HCT116 (cell line): ENCODE measurements at regions not wholly inside any gene's neighbourhood (a gene's known extent, or its start where the extent isn't known, plus 50 kb on each side); places are given as distances from the start of the nearest gene placed in this dataset.

Source experiments
- ATAC-seq: fragments of 200-7000 bp; cut with Tn5 transposase; 2 replicates; pipeline ENCODE4 v1.9.1; 2020; ENCODE audit warnings: mild to moderate bottlenecking, moderate library complexity
- BruUV-seq: library from RNA; stranded (reverse); fragments of 400-500 nt; replicated peaks from 2 replicates; lab custom pipeline; 2021; lab: Mats Ljungman, UMichigan
- CTCF ChIA-PET: fragments of 300-600 bp; sonication (Branson Sonifier 250); formaldehyde crosslinking; loops from one replicate; lab custom pipeline; 2021; ENCODE audit warnings: antibody characterized with exemption; lab: Charles Lee
- POLR2A ChIA-PET: fragments of 300-600, 350-600 bp; sonication (Branson Sonifier 250); formaldehyde crosslinking; loops from one replicate; lab custom pipeline; 2021; ENCODE audit warnings: antibody characterized with exemption; lab: Charles Lee
- RAD21 ChIA-PET, 2 experiments: fragments of 300-600 bp; sonication (Branson Sonifier 250); formaldehyde crosslinking; loops; one replicate each; lab custom pipeline; 2023; ENCODE audit warnings: low total read pairs in 2 of 2; ENCODE audit not compliant: uncharacterized antibody in 2 of 2, unreplicated experiment in 2 of 2, low non-redundant PET in 1 of 2; lab: Charles Lee
- DNase-seq: peaks from one replicate; pipeline ENCODE4 v3.0.0-alpha.2; 2010; ENCODE audit warnings: low read depth, low spot score
- H2AFZ ChIP-seq: fragments of 200-600 bp; shearing (Covaris generic), sonication (generic); 2 replicates; pipeline ENCODE4 v1.6.1; 2017; ENCODE audit warnings: low read depth, mixed run types, mixed read lengths, antibody characterized with exemption, low read length; ENCODE audit not compliant: poor library complexity, severe bottlenecking
- H3K27ac ChIP-seq: 2 replicates; pipeline ENCODE4 v1.5.1; 2012; ENCODE audit warnings: low read depth, low read length
- H3K27me3 ChIP-seq: fragments of 200-600 bp; sonication (generic); 2 replicates; pipeline ENCODE4 v1.6.1; 2016; ENCODE audit warnings: mixed run types, low read length, mixed read lengths; ENCODE audit not compliant: insufficient read depth
- H3K36me3 ChIP-seq, 2 experiments: fragments of 200-500 bp in 1 of 2; fragments of 200-600 bp in 1 of 2; sonication (Bioruptor generic) in 1 of 2; sonication (generic) in 1 of 2; 2 replicates each; pipeline versions ENCODE4 v1.5.1 to v1.6.1; 2014 to 2016; ENCODE audit warnings: low read length in 2 of 2, inconsistent platforms in 1 of 2, mixed read lengths in 1 of 2, mixed run types in 1 of 2; ENCODE audit not compliant: insufficient read depth in 2 of 2, control insufficient read depth in 1 of 2
- H3K4me1 ChIP-seq, 2 experiments: fragments of 200-600 bp in 1 of 2; sonication (generic) in 1 of 2; 2 replicates each; pipeline versions ENCODE4 v1.5.1 to v1.6.1; 2012 to 2017; ENCODE audit warnings: low read length in 2 of 2, inconsistent platforms in 1 of 2, mild to moderate bottlenecking in 1 of 2, mixed read lengths in 1 of 2, mixed run types in 1 of 2, moderate library complexity in 1 of 2; ENCODE audit not compliant: insufficient read depth in 2 of 2, control insufficient read depth in 1 of 2
- H3K4me2 ChIP-seq: fragments of 200-600 bp; sonication (generic); 2 replicates; pipeline ENCODE4 v1.6.1; 2017; ENCODE audit warnings: mixed run types, low read length, mixed read lengths
- H3K4me3 ChIP-seq, 2 experiments: fragments of 200-600 bp in 1 of 2; sonication (generic) in 1 of 2; replicated peaks in 1 of 2; 2 replicates each; pipeline ENCODE4 v1.5.1; 2011 to 2016; ENCODE audit warnings: low read length in 2 of 2, control low read depth in 1 of 2, low read depth in 1 of 2, mild to moderate bottlenecking in 1 of 2, mixed read lengths in 1 of 2, mixed run types in 1 of 2
- H3K79me2 ChIP-seq: fragments of 200-600 bp; sonication (generic); 2 replicates; pipeline ENCODE4 v1.6.1; 2017; ENCODE audit warnings: mild to moderate bottlenecking, mixed run types, low read length, moderate library complexity, mixed read lengths; ENCODE audit not compliant: insufficient read depth
- H3K9ac ChIP-seq: fragments of 200-600 bp; sonication (generic); 2 replicates; pipeline ENCODE4 v1.6.1; 2016; ENCODE audit warnings: low read length, mixed read lengths
- H3K9me2 ChIP-seq: fragments of 200-600 bp; sonication (generic), shearing (Covaris generic); 2 replicates; pipeline ENCODE4 v1.6.1; 2017; ENCODE audit warnings: mixed run types, mild to moderate bottlenecking, moderate library complexity; ENCODE audit not compliant: insufficient read depth
- H3K9me3 ChIP-seq, 2 experiments: fragments of 200-500 bp in 1 of 2; fragments of 200-600 bp in 1 of 2; sonication (Bioruptor generic) in 1 of 2; sonication (generic) in 1 of 2; 2 replicates each; pipeline ENCODE4 v1.6.1; 2014 to 2017; ENCODE audit warnings: low read length in 2 of 2, mixed read lengths in 2 of 2, inconsistent platforms in 1 of 2, low read depth in 1 of 2, mild to moderate bottlenecking in 1 of 2, mixed run types in 1 of 2, moderate library complexity in 1 of 2; ENCODE audit not compliant: control insufficient read depth in 1 of 2, insufficient read depth in 1 of 2
- H4K20me1 ChIP-seq: fragments of 200-600 bp; sonication (generic), shearing (Covaris generic); 2 replicates; pipeline ENCODE4 v1.6.1; 2017; ENCODE audit warnings: mixed run types, mild to moderate bottlenecking, moderate library complexity; ENCODE audit not compliant: insufficient read depth
- ATF3 ChIP-seq: IDR thresholded peaks from 2 replicates; pipeline ENCODE4 v1.6.1; 2012
- CBX3 ChIP-seq: IDR thresholded peaks from 2 replicates; pipeline ENCODE4 v1.6.1; 2012; ENCODE audit warnings: low read depth
- ELF1 ChIP-seq: IDR thresholded peaks from 2 replicates; pipeline ENCODE4 v1.6.1; 2012; ENCODE audit warnings: low read depth, borderline replicate concordance
- EZH2phosphoT487 ChIP-seq: fragments of 200-600 bp; IDR thresholded peaks from 2 replicates; pipeline ENCODE4 v1.6.1; 2018; ENCODE audit warnings: antibody characterized with exemption, borderline replicate concordance
- JUND ChIP-seq: IDR thresholded peaks from 2 replicates; pipeline ENCODE4 v1.6.1; 2012
- POLR2A ChIP-seq: IDR thresholded peaks from 2 replicates; pipeline ENCODE4 v1.7.0; 2011; ENCODE audit warnings: borderline replicate concordance; ENCODE audit not compliant: insufficient read depth, insufficient read length; ENCODE audit errors: extremely low read depth
- POLR2AphosphoS5 ChIP-seq: IDR thresholded peaks from 2 replicates; pipeline ENCODE4 v1.6.1; 2011; ENCODE audit warnings: mild to moderate bottlenecking, low read depth, low read length, moderate library complexity
- SP1 ChIP-seq: IDR thresholded peaks from 2 replicates; pipeline ENCODE4 v1.6.1; 2012; ENCODE audit warnings: low read depth
- SRF ChIP-seq: IDR thresholded peaks from 2 replicates; pipeline ENCODE4 v1.6.1; 2012; ENCODE audit warnings: low read depth
- YY1 ChIP-seq: IDR thresholded peaks from 2 replicates; pipeline ENCODE4 v1.6.1; 2011; ENCODE audit warnings: low read length, low read depth, moderate library complexity, mild to moderate bottlenecking; ENCODE audit not compliant: insufficient replicate concordance; ENCODE audit errors: extremely low read depth
- ZBTB33 ChIP-seq: IDR thresholded peaks from 2 replicates; pipeline ENCODE4 v1.6.1; 2011; ENCODE audit warnings: mild to moderate bottlenecking, low read length, moderate library complexity; ENCODE audit not compliant: insufficient replicate concordance; ENCODE audit errors: extremely low read depth
- ZFX ChIP-seq: fragments of 450-650 bp; IDR thresholded peaks from 2 replicates; pipeline ENCODE4 v1.6.1; 2017
- intact Hi-C: fragments of 100-400 bp; cut with micrococcal nuclease; formaldehyde crosslinking; loops from 2 replicates; pipeline ENCODE4 v1.10.0; 2022

GRCh38 chr18:78838183-78838582 is 141.4 kb upstream of the SALL3 start:
- no peak for ATAC-seq
- POLR2A ChIA-PET: no interaction called here
- no peaks in the 10 kb centered on the region; a peak in 1 of 4 replicates for H3K9me3 ChIP-seq
- no peaks in the 10 kb centered on the region for H3K9me2 ChIP-seq
- H3K27ac ChIP-seq: no peak overlapping the region
- H3K4me3 ChIP-seq: no peak overlapping the region
- CTCF ChIA-PET: no interaction called here
- H3K4me2 ChIP-seq: no peak overlapping the region
- H3K79me2 ChIP-seq: no peaks in the 10 kb centered on the region
- H3K9ac ChIP-seq: no peak overlapping the region
- no peaks in the 10 kb centered on the region for H3K36me3 ChIP-seq
- intact Hi-C loops: no loop called here
- no peaks in the 10 kb centered on the region for H3K27me3 ChIP-seq
- H2AFZ ChIP-seq: no peak overlapping the region
- TF ChIP-seq ZBTB33 (no peak), EZH2phosphoT487 (no peak), SP1 (no peak), SRF (no peak), JUND (no peak), POLR2AphosphoS5 (no peak)
- H3K4me1 ChIP-seq: no peaks in the 10 kb centered on the region
- no peaks in the 10 kb centered on the region for H4K20me1 ChIP-seq
- DNase-seq: no peak
- no TSS peak for BruUV-seq
- RAD21 ChIA-PET: no interaction called here

- ChIA-PET CTCF (no interaction called here), RAD21 (no interaction called here), POLR2A (no interaction called here)
- no peaks in the 10 kb centered on the region for H3K27me3 ChIP-seq
- no peaks in the 10 kb centered on the region for H4K20me1 ChIP-seq
- H3K4me2 ChIP-seq: no peak overlapping the region
- no TSS peak for BruUV-seq
- no peak overlapping the region for H2AFZ ChIP-seq
- intact Hi-C loops: no loop called here
- H3K27ac ChIP-seq: no peak overlapping the region
- no peak for TF ChIP-seq ZFX
- no peak for TF ChIP-seq CBX3
- TF ChIP-seq ATF3: no peak
- TF ChIP-seq ELF1: no peak
- no peak for TF ChIP-seq POLR2A
- no peak for TF ChIP-seq SP1
- no peak for TF ChIP-seq YY1
- no peaks in the 10 kb centered on the region for H3K79me2 ChIP-seq
- no peak overlapping the region for H3K9ac ChIP-seq
- H3K4me3 ChIP-seq: no peak overlapping the region
- H3K36me3 ChIP-seq: no peaks in the 10 kb centered on the region
- H3K4me1 ChIP-seq: peaks cover 0 to 12% of the 10 kb centered on the region in 2 experiments; a peak in 1 of 4 replicates
- DNase-seq (no peak), ATAC-seq (no peak)
- no peaks in the 10 kb centered on the region for H3K9me2 ChIP-seq
- peaks cover 0 to 3% of the 10 kb centered on the region in 2 experiments; a peak in 2 of 4 replicates for H3K9me3 ChIP-seq
Observed at GRCh38 chr18:78849046-78849445, 130.6 kb upstream of the SALL3 start.
